H1 (cell line): ENCODE measurements at regions not wholly inside any gene's neighbourhood (a gene's known extent, or its start where the extent isn't known, plus 50 kb on each side); places are given as distances from the start of the nearest gene placed in this dataset.

Source experiments
- GABPA ChIP-seq: IDR thresholded peaks from 2 replicates; pipeline ENCODE4 v1.6.1; 2011; ENCODE audit warnings: mild to moderate bottlenecking, low read length, moderate library complexity, borderline replicate concordance; ENCODE audit not compliant: insufficient read depth
- MAFK ChIP-seq: IDR thresholded peaks from 2 replicates; pipeline ENCODE4 v1.6.1; 2012; ENCODE audit warnings: low read depth, mild to moderate bottlenecking, improper control_type of control experiment, low read length
- NRF1 ChIP-seq: IDR thresholded peaks from 2 replicates; pipeline ENCODE4 v1.6.1; 2011; ENCODE audit warnings: mild to moderate bottlenecking, low read depth, low read length, improper control_type of control experiment
- POLR2A ChIP-seq, 2 experiments: IDR thresholded peaks; 1 replicate in 1 of 2; 2 replicates in 1 of 2; pipeline ENCODE4 v1.6.1; 2011; ENCODE audit warnings: low read depth in 2 of 2, low read length in 2 of 2, mild to moderate bottlenecking in 2 of 2; ENCODE audit errors: control extremely low read depth in 1 of 2
- RAD21 ChIP-seq, 2 experiments: IDR thresholded peaks in 1 of 2; conservative IDR thresholded peaks in 1 of 2; 2 replicates each; pipeline ENCODE4 v1.6.1; 2011; ENCODE audit warnings: low read depth in 2 of 2, low read length in 2 of 2, improper control_type of control experiment in 1 of 2, inconsistent platforms in 1 of 2, mild to moderate bottlenecking in 1 of 2, moderate library complexity in 1 of 2
- SP2 ChIP-seq: IDR thresholded peaks from 2 replicates; pipeline ENCODE4 v1.6.1; 2012; ENCODE audit warnings: mild to moderate bottlenecking, low read length, inconsistent platforms
- TF ChIP-seq, protein P1 (sequence below), 3 experiments: IDR thresholded peaks; 1 replicate in 2 of 3; 2 replicates in 1 of 3; pipeline versions ENCODE4 v1.5.1 to v1.6.1; 2011; ENCODE audit warnings: low read length in 3 of 3, mild to moderate bottlenecking in 3 of 3, inconsistent platforms in 2 of 3, low read depth in 1 of 3, moderate library complexity in 1 of 3; ENCODE audit not compliant: insufficient read depth in 1 of 3; ENCODE audit errors: control extremely low read depth in 1 of 3
- TF ChIP-seq, protein P2 (sequence below): IDR thresholded peaks from 2 replicates; pipeline ENCODE4 v1.6.1; 2012; ENCODE audit warnings: low read length, inconsistent platforms
- TF ChIP-seq, protein P3 (sequence below): IDR thresholded peaks from 2 replicates; pipeline ENCODE4 v1.6.1; 2012; ENCODE audit warnings: inconsistent platforms
- TF ChIP-seq, protein P4 (sequence below): IDR thresholded peaks from 2 replicates; pipeline ENCODE4 v1.6.1; 2011; ENCODE audit warnings: low read depth, mild to moderate bottlenecking, low read length; ENCODE audit not compliant: insufficient read depth

DNA sequence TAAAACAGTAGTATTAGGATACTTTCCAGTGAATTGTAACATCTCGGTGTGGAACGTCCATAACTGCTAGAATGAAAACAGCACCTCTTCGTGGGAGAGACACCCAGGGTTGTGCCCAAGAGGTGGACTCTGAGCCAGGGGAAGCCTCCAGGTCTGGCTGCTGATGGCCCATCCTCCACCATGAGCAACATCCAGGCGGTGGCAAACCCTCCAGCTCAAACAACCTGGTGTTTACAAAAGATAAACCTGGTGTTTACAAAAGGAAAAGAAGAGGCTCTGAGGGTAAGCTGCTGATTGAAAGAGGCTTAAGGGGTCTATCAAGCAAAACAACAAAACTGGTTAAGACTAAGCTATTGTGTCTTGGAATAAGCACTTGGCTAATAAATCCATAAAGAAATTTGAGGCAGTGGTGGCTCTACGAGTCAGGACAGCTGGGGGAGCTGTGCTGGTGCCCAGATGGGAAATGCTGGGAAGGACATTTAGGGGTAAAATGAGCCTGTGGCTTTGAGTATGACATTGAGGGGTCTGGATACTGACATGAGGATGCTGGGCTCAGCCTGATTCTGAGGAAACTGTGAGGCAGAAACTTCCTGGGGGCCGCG, 909.0 kb downstream of the BRD1 start:
- TF ChIP-seq, protein P1, sequence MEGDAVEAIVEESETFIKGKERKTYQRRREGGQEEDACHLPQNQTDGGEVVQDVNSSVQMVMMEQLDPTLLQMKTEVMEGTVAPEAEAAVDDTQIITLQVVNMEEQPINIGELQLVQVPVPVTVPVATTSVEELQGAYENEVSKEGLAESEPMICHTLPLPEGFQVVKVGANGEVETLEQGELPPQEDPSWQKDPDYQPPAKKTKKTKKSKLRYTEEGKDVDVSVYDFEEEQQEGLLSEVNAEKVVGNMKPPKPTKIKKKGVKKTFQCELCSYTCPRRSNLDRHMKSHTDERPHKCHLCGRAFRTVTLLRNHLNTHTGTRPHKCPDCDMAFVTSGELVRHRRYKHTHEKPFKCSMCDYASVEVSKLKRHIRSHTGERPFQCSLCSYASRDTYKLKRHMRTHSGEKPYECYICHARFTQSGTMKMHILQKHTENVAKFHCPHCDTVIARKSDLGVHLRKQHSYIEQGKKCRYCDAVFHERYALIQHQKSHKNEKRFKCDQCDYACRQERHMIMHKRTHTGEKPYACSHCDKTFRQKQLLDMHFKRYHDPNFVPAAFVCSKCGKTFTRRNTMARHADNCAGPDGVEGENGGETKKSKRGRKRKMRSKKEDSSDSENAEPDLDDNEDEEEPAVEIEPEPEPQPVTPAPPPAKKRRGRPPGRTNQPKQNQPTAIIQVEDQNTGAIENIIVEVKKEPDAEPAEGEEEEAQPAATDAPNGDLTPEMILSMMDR (IDR thresholded peaks at IDR 0.05; ENCODE audit: control extremely low read depth in 1 of 3, insufficient read depth in 1 of 3, low read depth in 1 of 3, low read length in 3 of 3), result no peak
- TF ChIP-seq POLR2A (IDR thresholded peaks at IDR 0.05; ENCODE audit: control extremely low read depth in 1 of 2, low read depth in 2 of 2, low read length in 2 of 2) (no peak), RAD21 (IDR thresholded peaks at IDR 0.05 in 1 of 2, conservative IDR thresholded peaks at IDR 0.05 in 1 of 2; ENCODE audit: low read depth in 2 of 2, low read length in 2 of 2) (no peak), NRF1 (no peak), SP2 (no peak), MAFK (no peak), GABPA (no peak)
- TF ChIP-seq, protein P2, sequence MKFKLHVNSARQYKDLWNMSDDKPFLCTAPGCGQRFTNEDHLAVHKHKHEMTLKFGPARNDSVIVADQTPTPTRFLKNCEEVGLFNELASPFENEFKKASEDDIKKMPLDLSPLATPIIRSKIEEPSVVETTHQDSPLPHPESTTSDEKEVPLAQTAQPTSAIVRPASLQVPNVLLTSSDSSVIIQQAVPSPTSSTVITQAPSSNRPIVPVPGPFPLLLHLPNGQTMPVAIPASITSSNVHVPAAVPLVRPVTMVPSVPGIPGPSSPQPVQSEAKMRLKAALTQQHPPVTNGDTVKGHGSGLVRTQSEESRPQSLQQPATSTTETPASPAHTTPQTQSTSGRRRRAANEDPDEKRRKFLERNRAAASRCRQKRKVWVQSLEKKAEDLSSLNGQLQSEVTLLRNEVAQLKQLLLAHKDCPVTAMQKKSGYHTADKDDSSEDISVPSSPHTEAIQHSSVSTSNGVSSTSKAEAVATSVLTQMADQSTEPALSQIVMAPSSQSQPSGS, result no peak
- TF ChIP-seq, protein P3, sequence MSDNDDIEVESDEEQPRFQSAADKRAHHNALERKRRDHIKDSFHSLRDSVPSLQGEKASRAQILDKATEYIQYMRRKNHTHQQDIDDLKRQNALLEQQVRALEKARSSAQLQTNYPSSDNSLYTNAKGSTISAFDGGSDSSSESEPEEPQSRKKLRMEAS, result no peak
- TF ChIP-seq, protein P4, sequence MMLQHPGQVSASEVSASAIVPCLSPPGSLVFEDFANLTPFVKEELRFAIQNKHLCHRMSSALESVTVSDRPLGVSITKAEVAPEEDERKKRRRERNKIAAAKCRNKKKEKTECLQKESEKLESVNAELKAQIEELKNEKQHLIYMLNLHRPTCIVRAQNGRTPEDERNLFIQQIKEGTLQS, result no peak
